ENCODE measurements at regions not wholly inside any gene's neighbourhood (a gene's known extent, or its start where the extent isn't known, plus 50 kb on each side); places are given as distances from the start of the nearest gene placed in this dataset.
"Not testable (repeated sequence)": the region's sequence is repeated elsewhere in the genome, so short reads cannot be mapped to it uniquely, and the experiment has no call there.

GRCh38 chr4:40693946-40694345, 55.8 kb upstream of the NSUN7 start:
- Histone ChIP-seq H3K9me3 (ENCODE audit: control insufficient read depth, low read length) (peaks cover 6% of the 10 kb centered on the region), H4K8ac (ENCODE audit: low read length) (no peak overlapping the region), H3K23ac (ENCODE audit: low read length in 2 of 2) (no peak overlapping the region), H2BK12ac (ENCODE audit: low read length in 2 of 2) (no peak overlapping the region), H3K4me2 (ENCODE audit: low read length, poor library complexity, severe bottlenecking) (no peak overlapping the region), H4K91ac (ENCODE audit: low read length) (no peak overlapping the region), H3K18ac (ENCODE audit: low read depth in 1 of 2, low read length in 2 of 2) (no peak overlapping the region), H2BK5ac (ENCODE audit: low read depth, low read length, poor library complexity, severe bottlenecking) (no peak overlapping the region), H3K27ac (ENCODE audit: low read length, poor library complexity, severe bottlenecking) (no peak overlapping the region), H3K79me1 (replicated peaks; ENCODE audit: low read length, poor library complexity, severe bottlenecking) (no peaks in the 10 kb centered on the region), H2BK120ac (ENCODE audit: low read depth, low read length) (no peak overlapping the region), H3K36me3 (ENCODE audit: control insufficient read depth in 1 of 2, insufficient read depth in 2 of 2, low read depth in 1 of 2, low read length in 2 of 2) (no peaks in the 10 kb centered on the region), H3K9ac (ENCODE audit: low read length) (no peak overlapping the region), H2AK5ac (ENCODE audit: low read length, severe bottlenecking) (no peak overlapping the region), H3K4ac (ENCODE audit: low read depth in 1 of 2, low read length in 2 of 2) (no peak overlapping the region), H3K27me3 (ENCODE audit: control insufficient read depth in 1 of 2, insufficient read depth in 1 of 2, low read length in 2 of 2) (peaks cover 0 to 4% of the 10 kb centered on the region in 2 experiments), H3K14ac (ENCODE audit: low read length in 2 of 2) (no peak overlapping the region), H3K4me3 (ENCODE audit: insufficient read depth in 1 of 2, low read depth in 1 of 2, low read length in 2 of 2) (no peak overlapping the region), H3K4me1 (ENCODE audit: control insufficient read depth, insufficient read depth, low read depth, low read length) (no peaks in the 10 kb centered on the region), H2AFZ (ENCODE audit: low read depth, low read length) (no peak overlapping the region), H2BK15ac (ENCODE audit: low read depth, poor library complexity, severe bottlenecking) (no peak overlapping the region)
- WGBS = 26% methylated on average over 1 of the region's 1 CpG
- DNase-seq = no peak

DNA sequence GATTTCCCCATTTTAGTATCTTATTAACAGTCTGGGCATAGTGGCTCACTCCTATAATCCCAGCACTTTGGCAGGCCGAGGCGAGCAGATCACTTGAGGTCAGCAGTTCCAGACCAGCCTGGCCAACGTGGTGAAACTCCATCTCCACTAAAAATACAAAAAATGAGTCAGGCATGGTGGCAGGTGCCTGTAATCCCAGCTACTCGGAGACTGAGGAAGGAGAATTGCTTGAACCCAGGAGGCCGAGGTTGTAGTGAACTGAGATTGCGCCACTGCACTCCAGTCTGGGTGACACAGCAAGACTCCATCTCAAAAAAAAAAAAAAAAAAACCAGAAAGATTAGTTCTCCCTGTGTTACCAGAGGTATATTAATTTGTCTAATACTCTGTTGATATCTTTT, 52.3 kb upstream of the NSUN7 start:
- not testable (repeated sequence) for H2BK15ac ChIP-seq (ENCODE audit: low read depth, poor library complexity, severe bottlenecking); H3K79me1 ChIP-seq (replicated peaks; ENCODE audit: low read length, poor library complexity, severe bottlenecking); H2BK5ac ChIP-seq (ENCODE audit: low read depth, low read length, poor library complexity, severe bottlenecking); H3K4ac ChIP-seq (ENCODE audit: low read depth in 1 of 2, low read length in 2 of 2); H3K27ac ChIP-seq (ENCODE audit: low read length, poor library complexity, severe bottlenecking); H3K4me1 ChIP-seq (ENCODE audit: control insufficient read depth, insufficient read depth, low read depth, low read length); H3K4me2 ChIP-seq (ENCODE audit: low read length, poor library complexity, severe bottlenecking); H2AFZ ChIP-seq (ENCODE audit: low read depth, low read length); H4K91ac ChIP-seq (ENCODE audit: low read length); H3K18ac ChIP-seq (ENCODE audit: low read depth in 1 of 2, low read length in 2 of 2); H4K8ac ChIP-seq (ENCODE audit: low read length); H3K9me3 ChIP-seq (ENCODE audit: control insufficient read depth, low read length); H3K4me3 ChIP-seq (ENCODE audit: insufficient read depth in 1 of 2, low read depth in 1 of 2, low read length in 2 of 2); H3K14ac ChIP-seq (ENCODE audit: low read length in 2 of 2); H2BK12ac ChIP-seq (ENCODE audit: low read length in 2 of 2); H3K36me3 ChIP-seq (ENCODE audit: control insufficient read depth in 1 of 2, insufficient read depth in 2 of 2, low read depth in 1 of 2, low read length in 2 of 2); H2BK120ac ChIP-seq (ENCODE audit: low read depth, low read length); H3K27me3 ChIP-seq (ENCODE audit: control insufficient read depth in 1 of 2, insufficient read depth in 1 of 2, low read length in 2 of 2); H3K23ac ChIP-seq (ENCODE audit: low read length in 2 of 2); DNase-seq; H2AK5ac ChIP-seq (ENCODE audit: low read length, severe bottlenecking); H3K9ac ChIP-seq (ENCODE audit: low read length)
- 82% methylated on average over 4 of the region's 6 CpGs for WGBS

DNA sequence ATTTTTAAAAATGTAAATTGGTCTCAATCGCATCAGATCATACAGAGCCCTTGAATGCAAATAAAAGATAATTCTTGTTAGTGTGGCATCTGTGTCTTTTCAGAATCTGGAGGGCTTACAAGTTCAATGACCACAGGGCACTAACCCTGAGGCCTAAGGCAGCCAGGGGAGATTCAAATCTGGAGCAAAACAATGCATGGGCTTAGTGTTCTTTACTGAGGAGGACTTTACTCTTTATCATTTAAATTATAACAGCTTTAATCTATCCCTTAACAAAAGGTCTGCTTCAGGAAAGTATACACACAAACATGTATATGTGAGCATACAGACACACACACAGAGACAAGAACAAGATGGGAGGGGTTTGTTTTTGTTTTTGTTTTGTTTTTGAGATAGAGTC, 51.0 kb upstream of the NSUN7 start:
- no peak overlapping the region for H3K4me3 ChIP-seq (ENCODE audit: insufficient read depth in 1 of 2, low read depth in 1 of 2, low read length in 2 of 2)
- no peaks in the 10 kb centered on the region for H3K4me1 ChIP-seq (ENCODE audit: control insufficient read depth, insufficient read depth, low read depth, low read length)
- H4K91ac ChIP-seq (ENCODE audit: low read length) = no peak overlapping the region
- no peak overlapping the region for H2AFZ ChIP-seq (ENCODE audit: low read depth, low read length)
- DNase-seq = no peak
- H3K18ac ChIP-seq (ENCODE audit: low read depth in 1 of 2, low read length in 2 of 2) = no peak overlapping the region
- no peaks in the 10 kb centered on the region for H3K79me1 ChIP-seq (replicated peaks; ENCODE audit: low read length, poor library complexity, severe bottlenecking)
- H2BK5ac ChIP-seq (ENCODE audit: low read depth, low read length, poor library complexity, severe bottlenecking) = no peak overlapping the region
- H4K8ac ChIP-seq (ENCODE audit: low read length) = no peak overlapping the region
- no peak overlapping the region for H2BK15ac ChIP-seq (ENCODE audit: low read depth, poor library complexity, severe bottlenecking)
- H2AK5ac ChIP-seq (ENCODE audit: low read length, severe bottlenecking) = no peak overlapping the region
- H2BK12ac ChIP-seq (ENCODE audit: low read length in 2 of 2) = no peak overlapping the region
- no peaks in the 10 kb centered on the region for H3K36me3 ChIP-seq (ENCODE audit: control insufficient read depth in 1 of 2, insufficient read depth in 2 of 2, low read depth in 1 of 2, low read length in 2 of 2)
- no peak overlapping the region for H3K23ac ChIP-seq (ENCODE audit: low read length in 2 of 2)
- H2BK120ac ChIP-seq (ENCODE audit: low read depth, low read length) = no peak overlapping the region
- H3K27me3 ChIP-seq (ENCODE audit: control insufficient read depth in 1 of 2, insufficient read depth in 1 of 2, low read length in 2 of 2) = no peaks in the 10 kb centered on the region
- H3K4ac ChIP-seq (ENCODE audit: low read depth in 1 of 2, low read length in 2 of 2) = no peak overlapping the region
- WGBS = 94% methylated on average over 1 of the region's 1 CpG
- H3K9ac ChIP-seq (ENCODE audit: low read length) = no peak overlapping the region
- no peak overlapping the region for H3K14ac ChIP-seq (ENCODE audit: low read length in 2 of 2)
- H3K27ac ChIP-seq (ENCODE audit: low read length, poor library complexity, severe bottlenecking) = no peak overlapping the region
- H3K9me3 ChIP-seq (ENCODE audit: control insufficient read depth, low read length) = no peaks in the 10 kb centered on the region
- H3K4me2 ChIP-seq (ENCODE audit: low read length, poor library complexity, severe bottlenecking) = no peak overlapping the region

GRCh38 chr4:40699648-40700047, 50.1 kb upstream of the NSUN7 start:
- H4K8ac ChIP-seq (ENCODE audit: low read length) = no peak overlapping the region
- H3K4me2 ChIP-seq (ENCODE audit: low read length, poor library complexity, severe bottlenecking) = no peak overlapping the region
- H3K36me3 ChIP-seq (ENCODE audit: control insufficient read depth in 1 of 2, insufficient read depth in 2 of 2, low read depth in 1 of 2, low read length in 2 of 2) = no peaks in the 10 kb centered on the region
- H3K18ac ChIP-seq (ENCODE audit: low read depth in 1 of 2, low read length in 2 of 2) = no peak overlapping the region
- peak; percentile 35 for DNase-seq
- no peak overlapping the region for H3K4ac ChIP-seq (ENCODE audit: low read depth in 1 of 2, low read length in 2 of 2)
- no peak overlapping the region for H2BK12ac ChIP-seq (ENCODE audit: low read length in 2 of 2)
- H3K9me3 ChIP-seq (ENCODE audit: control insufficient read depth, low read length) = no peaks in the 10 kb centered on the region
- no peak overlapping the region for H4K91ac ChIP-seq (ENCODE audit: low read length)
- H3K79me1 ChIP-seq (replicated peaks; ENCODE audit: low read length, poor library complexity, severe bottlenecking) = no peaks in the 10 kb centered on the region
- H3K4me1 ChIP-seq (ENCODE audit: control insufficient read depth, insufficient read depth, low read depth, low read length) = no peaks in the 10 kb centered on the region
- H3K27ac ChIP-seq (ENCODE audit: low read length, poor library complexity, severe bottlenecking) = no peak overlapping the region
- H3K4me3 ChIP-seq (ENCODE audit: insufficient read depth in 1 of 2, low read depth in 1 of 2, low read length in 2 of 2) = no peak overlapping the region
- no peak overlapping the region for H3K14ac ChIP-seq (ENCODE audit: low read length in 2 of 2)
- H3K9ac ChIP-seq (ENCODE audit: low read length) = no peak overlapping the region
- H2BK5ac ChIP-seq (ENCODE audit: low read depth, low read length, poor library complexity, severe bottlenecking) = no peak overlapping the region
- no peak overlapping the region for H2BK15ac ChIP-seq (ENCODE audit: low read depth, poor library complexity, severe bottlenecking)
- H2AK5ac ChIP-seq (ENCODE audit: low read length, severe bottlenecking) = no peak overlapping the region
- H3K27me3 ChIP-seq (ENCODE audit: control insufficient read depth in 1 of 2, insufficient read depth in 1 of 2, low read length in 2 of 2) = no peaks in the 10 kb centered on the region
- H2AFZ ChIP-seq (ENCODE audit: low read depth, low read length) = no peak overlapping the region
- H2BK120ac ChIP-seq (ENCODE audit: low read depth, low read length) = no peak overlapping the region
- 88% methylated on average over 5 of the region's 5 CpGs for WGBS
- H3K23ac ChIP-seq (ENCODE audit: low read length in 2 of 2) = no peak overlapping the region

Measured in mesenchymal stem cell (in vitro differentiated cells and primary cell).